ENCODE measurements at regions not wholly inside any gene's neighbourhood (a gene's known extent, or its start where the extent isn't known, plus 50 kb on each side); places are given as distances from the start of the nearest gene placed in this dataset.

GRCh38 chr2:239789711-239790110 is 235.4 kb downstream of the NDUFA10 start:
- DNase-seq (ENCODE audit: low read depth in 1 of 2, low spot score in 1 of 2): no peak

GRCh38 chr2:239788576-239789098 is 236.5 kb downstream of the NDUFA10 start:
- TF ChIP-seq SPI1 (IDR thresholded peaks at IDR 0.05; ENCODE audit: borderline replicate concordance, low read depth): no peak
- TF ChIP-seq CTCF (IDR thresholded peaks at IDR 0.05; ENCODE audit: insufficient read depth, low read length): no peak
- no peak for TF ChIP-seq GABPA (IDR thresholded peaks at IDR 0.05; ENCODE audit: low read depth)
- no peak for TF ChIP-seq REST (IDR thresholded peaks at IDR 0.05; ENCODE audit: insufficient replicate concordance, low read depth)
- DNase-seq (ENCODE audit: low read depth in 1 of 2, low spot score in 1 of 2): no peak
- H3K4me3 ChIP-seq (replicated peaks; ENCODE audit: insufficient read depth, low read length): no peak overlapping the region
- no peaks in the 10 kb centered on the region for H3K27me3 ChIP-seq (ENCODE audit: insufficient read depth, poor library complexity, severe bottlenecking)
- H3K27ac ChIP-seq (replicated peaks): no peak overlapping the region

More at GRCh38 chr2:239789711-239790110, 235.4 kb downstream of the NDUFA10 start:
- no peak for TF ChIP-seq POLR2AphosphoS5 (IDR thresholded peaks at IDR 0.05; ENCODE audit: low read depth)
- no peak for TF ChIP-seq REST (IDR thresholded peaks at IDR 0.05; ENCODE audit: insufficient replicate concordance, low read depth)
- TF ChIP-seq GABPA (IDR thresholded peaks at IDR 0.05; ENCODE audit: low read depth): no peak
- no peak for TF ChIP-seq SPI1 (IDR thresholded peaks at IDR 0.05; ENCODE audit: borderline replicate concordance, low read depth)
- TF ChIP-seq CTCF (IDR thresholded peaks at IDR 0.05; ENCODE audit: insufficient read depth, low read length): no peak
- Histone ChIP-seq H3K27me3 (ENCODE audit: insufficient read depth, poor library complexity, severe bottlenecking) (no peaks in the 10 kb centered on the region), H3K4me3 (replicated peaks; ENCODE audit: insufficient read depth, low read length) (no peak overlapping the region), H3K27ac (replicated peaks) (no peak overlapping the region)

GRCh38 chr2:239787538-239788050 is 237.5 kb downstream of the NDUFA10 start:
- Histone ChIP-seq H3K4me3 (replicated peaks; ENCODE audit: insufficient read depth, low read length) (no peak overlapping the region), H3K27me3 (ENCODE audit: insufficient read depth, poor library complexity, severe bottlenecking) (no peaks in the 10 kb centered on the region), H3K27ac (replicated peaks) (no peak overlapping the region)
- no peak for DNase-seq (ENCODE audit: low read depth in 1 of 2, low spot score in 1 of 2)
- no peak for TF ChIP-seq POLR2AphosphoS5 (IDR thresholded peaks at IDR 0.05; ENCODE audit: low read depth)
- no peak for TF ChIP-seq GABPA (IDR thresholded peaks at IDR 0.05; ENCODE audit: low read depth)
- no peak for TF ChIP-seq REST (IDR thresholded peaks at IDR 0.05; ENCODE audit: insufficient replicate concordance, low read depth)
- no peak for TF ChIP-seq SPI1 (IDR thresholded peaks at IDR 0.05; ENCODE audit: borderline replicate concordance, low read depth)
- TF ChIP-seq CTCF (IDR thresholded peaks at IDR 0.05; ENCODE audit: insufficient read depth, low read length): no peak
